ENCODE measurements at regions not wholly inside any gene's neighbourhood (a gene's known extent, or its start where the extent isn't known, plus 50 kb on each side); places are given as distances from the start of the nearest gene placed in this dataset.
"Not testable (repeated sequence)": the region's sequence is repeated elsewhere in the genome, so short reads cannot be mapped to it uniquely, and the experiment has no call there.

DNA sequence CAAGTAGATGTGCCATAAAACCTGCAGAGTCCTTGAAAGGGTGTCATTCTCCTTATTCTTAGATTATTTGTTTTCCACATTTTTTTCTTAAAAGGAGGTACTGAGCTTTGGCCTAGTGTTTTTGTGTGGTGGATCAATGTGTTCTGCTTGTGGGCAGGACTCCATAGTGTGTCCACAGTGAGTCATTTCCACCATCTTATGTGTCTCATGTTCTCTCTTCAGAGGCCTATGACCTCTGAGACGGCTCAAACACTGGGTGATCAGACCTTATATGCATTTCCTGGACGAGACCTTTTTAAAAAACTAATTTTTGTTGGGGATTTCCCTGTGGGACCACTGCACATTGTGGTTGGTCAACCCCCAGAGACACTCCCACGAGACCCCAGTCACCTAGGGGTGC lies 93.4 kb downstream of the CHCHD4 start:
- DNase-seq (ENCODE audit: low read depth, low spot score), result no peak
- Histone ChIP-seq H3K27ac (ENCODE audit: low read length) (no peak overlapping the region), H3K36me3 (ENCODE audit: control insufficient read depth, insufficient read depth, low read length) (no peaks in the 10 kb centered on the region), H3K9me3 (ENCODE audit: control insufficient read depth, insufficient read depth, low read depth, low read length) (no peaks in the 10 kb centered on the region), H3K4me1 (ENCODE audit: control insufficient read depth, insufficient read depth, low read length) (no peaks in the 10 kb centered on the region), H3K4me3 (ENCODE audit: low read depth in 2 of 2, low read length in 2 of 2) (no peak overlapping the region), H3K27me3 (ENCODE audit: control insufficient read depth, insufficient read depth, low read length) (no peaks in the 10 kb centered on the region)
- CTCF ChIA-PET, result no interaction called here
- POLR2A ChIA-PET, result no interaction called here
- intact Hi-C loops (cut with micrococcal nuclease; ENCODE audit: unreplicated experiment), result no loop called here
- TF ChIP-seq, protein P1, sequence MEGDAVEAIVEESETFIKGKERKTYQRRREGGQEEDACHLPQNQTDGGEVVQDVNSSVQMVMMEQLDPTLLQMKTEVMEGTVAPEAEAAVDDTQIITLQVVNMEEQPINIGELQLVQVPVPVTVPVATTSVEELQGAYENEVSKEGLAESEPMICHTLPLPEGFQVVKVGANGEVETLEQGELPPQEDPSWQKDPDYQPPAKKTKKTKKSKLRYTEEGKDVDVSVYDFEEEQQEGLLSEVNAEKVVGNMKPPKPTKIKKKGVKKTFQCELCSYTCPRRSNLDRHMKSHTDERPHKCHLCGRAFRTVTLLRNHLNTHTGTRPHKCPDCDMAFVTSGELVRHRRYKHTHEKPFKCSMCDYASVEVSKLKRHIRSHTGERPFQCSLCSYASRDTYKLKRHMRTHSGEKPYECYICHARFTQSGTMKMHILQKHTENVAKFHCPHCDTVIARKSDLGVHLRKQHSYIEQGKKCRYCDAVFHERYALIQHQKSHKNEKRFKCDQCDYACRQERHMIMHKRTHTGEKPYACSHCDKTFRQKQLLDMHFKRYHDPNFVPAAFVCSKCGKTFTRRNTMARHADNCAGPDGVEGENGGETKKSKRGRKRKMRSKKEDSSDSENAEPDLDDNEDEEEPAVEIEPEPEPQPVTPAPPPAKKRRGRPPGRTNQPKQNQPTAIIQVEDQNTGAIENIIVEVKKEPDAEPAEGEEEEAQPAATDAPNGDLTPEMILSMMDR (IDR thresholded peaks at IDR 0.05), result no peak
- TF ChIP-seq POLR2AphosphoS5 (IDR thresholded peaks at IDR 0.05; ENCODE audit: low read depth, low read length) (no peak), SIN3A (IDR thresholded peaks at IDR 0.05; ENCODE audit: borderline replicate concordance, insufficient read depth, low read depth, low read length) (no peak), TCF7L2 (IDR thresholded peaks at IDR 0.05; ENCODE audit: low read depth, low read length) (no peak)
- TF ChIP-seq, protein P2, sequence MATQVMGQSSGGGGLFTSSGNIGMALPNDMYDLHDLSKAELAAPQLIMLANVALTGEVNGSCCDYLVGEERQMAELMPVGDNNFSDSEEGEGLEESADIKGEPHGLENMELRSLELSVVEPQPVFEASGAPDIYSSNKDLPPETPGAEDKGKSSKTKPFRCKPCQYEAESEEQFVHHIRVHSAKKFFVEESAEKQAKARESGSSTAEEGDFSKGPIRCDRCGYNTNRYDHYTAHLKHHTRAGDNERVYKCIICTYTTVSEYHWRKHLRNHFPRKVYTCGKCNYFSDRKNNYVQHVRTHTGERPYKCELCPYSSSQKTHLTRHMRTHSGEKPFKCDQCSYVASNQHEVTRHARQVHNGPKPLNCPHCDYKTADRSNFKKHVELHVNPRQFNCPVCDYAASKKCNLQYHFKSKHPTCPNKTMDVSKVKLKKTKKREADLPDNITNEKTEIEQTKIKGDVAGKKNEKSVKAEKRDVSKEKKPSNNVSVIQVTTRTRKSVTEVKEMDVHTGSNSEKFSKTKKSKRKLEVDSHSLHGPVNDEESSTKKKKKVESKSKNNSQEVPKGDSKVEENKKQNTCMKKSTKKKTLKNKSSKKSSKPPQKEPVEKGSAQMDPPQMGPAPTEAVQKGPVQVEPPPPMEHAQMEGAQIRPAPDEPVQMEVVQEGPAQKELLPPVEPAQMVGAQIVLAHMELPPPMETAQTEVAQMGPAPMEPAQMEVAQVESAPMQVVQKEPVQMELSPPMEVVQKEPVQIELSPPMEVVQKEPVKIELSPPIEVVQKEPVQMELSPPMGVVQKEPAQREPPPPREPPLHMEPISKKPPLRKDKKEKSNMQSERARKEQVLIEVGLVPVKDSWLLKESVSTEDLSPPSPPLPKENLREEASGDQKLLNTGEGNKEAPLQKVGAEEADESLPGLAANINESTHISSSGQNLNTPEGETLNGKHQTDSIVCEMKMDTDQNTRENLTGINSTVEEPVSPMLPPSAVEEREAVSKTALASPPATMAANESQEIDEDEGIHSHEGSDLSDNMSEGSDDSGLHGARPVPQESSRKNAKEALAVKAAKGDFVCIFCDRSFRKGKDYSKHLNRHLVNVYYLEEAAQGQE (IDR thresholded peaks at IDR 0.05; ENCODE audit: insufficient read depth in 1 of 2, low read depth in 2 of 2, low read length in 1 of 2), result no peak
- in situ Hi-C loops (cut with HindIII; ENCODE audit: low pct_unique_long_range_greater_than_20kb, low sequenced_read_pairs), result no loop called here
- no peak for ATAC-seq
- BruUV-seq (replicated peaks), result no TSS peak

DNA sequence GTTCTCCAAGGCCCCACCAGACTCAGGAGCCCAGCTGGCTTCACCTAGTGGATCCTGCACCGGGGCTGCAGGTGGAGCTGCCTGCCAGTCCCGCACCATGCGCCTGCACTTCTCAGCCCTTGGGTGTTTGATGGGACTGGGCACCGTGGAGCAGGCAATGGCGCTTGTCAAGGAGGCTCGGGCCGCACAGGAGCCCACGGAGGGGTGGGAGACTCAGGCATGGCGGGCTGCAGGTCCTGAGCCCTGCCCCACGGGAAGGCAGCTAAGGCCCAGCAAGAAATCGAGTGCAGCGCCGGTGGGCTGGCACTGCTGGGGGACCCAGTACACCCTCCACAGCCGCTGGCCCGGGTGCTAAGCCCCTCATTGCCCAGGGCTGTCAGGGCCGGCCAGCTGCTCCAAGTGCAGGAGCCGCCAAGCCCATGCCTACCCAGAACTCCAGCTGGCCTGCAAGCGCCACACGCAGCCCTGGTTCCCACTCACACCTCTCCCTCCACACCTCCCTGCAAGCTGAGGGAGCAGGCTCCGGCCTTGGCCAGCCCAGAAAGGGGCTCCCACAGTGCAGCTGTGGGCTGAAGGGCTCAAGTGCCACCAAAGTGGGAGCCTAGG lies 95.2 kb downstream of the CHCHD4 start:
- DNase-seq (ENCODE audit: low read depth, low spot score); POLR2A ChIA-PET; in situ Hi-C loops (cut with HindIII; ENCODE audit: low pct_unique_long_range_greater_than_20kb, low sequenced_read_pairs); ATAC-seq; H3K27ac ChIP-seq (ENCODE audit: low read length); H3K4me3 ChIP-seq (ENCODE audit: low read depth in 2 of 2, low read length in 2 of 2); intact Hi-C loops (cut with micrococcal nuclease; ENCODE audit: unreplicated experiment); BruUV-seq (replicated peaks); H3K36me3 ChIP-seq (ENCODE audit: control insufficient read depth, insufficient read depth, low read length); H3K27me3 ChIP-seq (ENCODE audit: control insufficient read depth, insufficient read depth, low read length); H3K4me1 ChIP-seq (ENCODE audit: control insufficient read depth, insufficient read depth, low read length); H3K9me3 ChIP-seq (ENCODE audit: control insufficient read depth, insufficient read depth, low read depth, low read length); CTCF ChIA-PET: not testable (repeated sequence)

DNA sequence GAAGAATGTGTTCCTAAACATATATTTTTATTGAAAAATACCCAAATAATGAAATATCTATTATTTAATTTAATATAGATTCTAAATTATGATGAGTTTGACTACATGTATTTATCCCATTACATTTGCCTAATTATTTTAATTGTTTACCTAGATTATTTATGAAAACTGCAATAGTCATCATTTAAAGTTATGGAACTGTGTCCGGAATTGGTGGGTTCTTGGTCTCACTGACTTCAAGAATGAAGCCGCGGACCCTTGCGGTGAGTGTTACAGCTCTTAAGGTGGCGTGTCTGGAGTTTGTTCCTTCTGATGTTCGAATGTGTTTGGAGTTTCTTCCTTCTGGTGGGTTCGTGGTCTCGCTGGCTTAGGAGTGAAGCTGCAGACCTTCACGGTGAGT lies 96.5 kb downstream of the CHCHD4 start:
- intact Hi-C loops (cut with micrococcal nuclease; ENCODE audit: unreplicated experiment); DNase-seq (ENCODE audit: low read depth, low spot score); H3K27me3 ChIP-seq (ENCODE audit: control insufficient read depth, insufficient read depth, low read length); H3K4me1 ChIP-seq (ENCODE audit: control insufficient read depth, insufficient read depth, low read length); in situ Hi-C loops (cut with HindIII; ENCODE audit: low pct_unique_long_range_greater_than_20kb, low sequenced_read_pairs); POLR2A ChIA-PET; ATAC-seq; H3K27ac ChIP-seq (ENCODE audit: low read length); H3K4me3 ChIP-seq (ENCODE audit: low read depth in 2 of 2, low read length in 2 of 2); H3K9me3 ChIP-seq (ENCODE audit: control insufficient read depth, insufficient read depth, low read depth, low read length); BruUV-seq (replicated peaks); CTCF ChIA-PET; H3K36me3 ChIP-seq (ENCODE audit: control insufficient read depth, insufficient read depth, low read length): not testable (repeated sequence)

All from Panc1 (cell line).